ENCODE measurements at regions not wholly inside any gene's neighbourhood (a gene's known extent, or its start where the extent isn't known, plus 50 kb on each side); places are given as distances from the start of the nearest gene placed in this dataset.

GRCh38 chr15:66912001-66912400, 153.4 kb upstream of the SMAD3 start:
- TF ChIP-seq CTCF (conservative IDR thresholded peaks at IDR 0.05; ENCODE audit: low read depth in 2 of 2) (no peak), REST (IDR thresholded peaks at IDR 0.05; ENCODE audit: unreplicated experiment) (no peak), ETS1 (IDR thresholded peaks at IDR 0.05) (no peak), POLR2AphosphoS5 (IDR thresholded peaks at IDR 0.05; ENCODE audit: low read depth) (no peak), EZH2phosphoT487 (IDR thresholded peaks at IDR 0.05; ENCODE audit: unreplicated experiment) (no peak), EZH2 (IDR thresholded peaks at IDR 0.05; ENCODE audit: low read depth, unreplicated experiment) (no peak)

Data from GM23338 (cell line).